Neural cell (in vitro differentiated cells): ENCODE measurements at regions not wholly inside any gene's neighbourhood (a gene's known extent, or its start where the extent isn't known, plus 50 kb on each side); places are given as distances from the start of the nearest gene placed in this dataset.

Experiments
- H2AFZ ChIP-seq: fragments of 200-600, 300-800 bp; sonication (generic), shearing (Covaris generic); 2 replicates; pipeline ENCODE4 v1.6.0; 2014; ENCODE audit warnings: low read depth, mild to moderate bottlenecking, antibody characterized with exemption, low read length, moderate library complexity
- H3F3A ChIP-seq: fragments of 200-600 bp; shearing (Covaris generic); 2 replicates; pipeline ENCODE4 v1.6.1; 2016; ENCODE audit warnings: mild to moderate bottlenecking, moderate library complexity, mixed read lengths, antibody characterized with exemption, low read length; ENCODE audit not compliant: insufficient read depth, poor library complexity, severe bottlenecking
- H3K27ac ChIP-seq: fragments of 200-600, 300-800 bp; sonication (generic), shearing (Covaris generic); 2 replicates; pipeline ENCODE4 v1.5.1; 2014; ENCODE audit warnings: mild to moderate bottlenecking, low read length, moderate library complexity
- H3K27me3 ChIP-seq: fragments of 300-800, 200-600 bp; sonication (generic), shearing (Covaris generic); 2 replicates; pipeline ENCODE4 v1.6.0; 2014; ENCODE audit warnings: mild to moderate bottlenecking, low read depth, low read length, moderate library complexity; ENCODE audit not compliant: insufficient read depth
- H3K36me3 ChIP-seq: fragments of 300-800, 200-600 bp; sonication (generic), shearing (Covaris generic); 2 replicates; pipeline ENCODE4 v1.5.1; 2014; ENCODE audit warnings: mild to moderate bottlenecking, antibody characterized with exemption, low read length, moderate library complexity; ENCODE audit not compliant: insufficient read depth
- H3K4me2 ChIP-seq: fragments of 300-800, 200-600 bp; sonication (generic), shearing (Covaris generic); 2 replicates; pipeline ENCODE4 v1.6.0; 2014; ENCODE audit warnings: mild to moderate bottlenecking, low read length
- H3K4me3 ChIP-seq: fragments of 300-800, 200-600 bp; sonication (generic), shearing (Covaris generic); 2 replicates; pipeline ENCODE4 v1.5.1; 2014; ENCODE audit warnings: mild to moderate bottlenecking, low read length, moderate library complexity
- H3K79me2 ChIP-seq: fragments of 200-600 bp; shearing (Covaris generic); replicated peaks from 2 replicates; pipeline ENCODE4 v1.6.0; 2014; ENCODE audit warnings: mild to moderate bottlenecking, low read length, moderate library complexity; ENCODE audit not compliant: insufficient read depth
- H3K9ac ChIP-seq: fragments of 300-800, 200-600 bp; sonication (generic), shearing (Covaris generic); 2 replicates; pipeline ENCODE4 v1.6.1; 2016; ENCODE audit warnings: mild to moderate bottlenecking, low read length, mixed read lengths
- H3K9me2 ChIP-seq: fragments of 200-600 bp; shearing (Covaris generic); 2 replicates; pipeline ENCODE4 v1.6.1; 2016; ENCODE audit warnings: mild to moderate bottlenecking, low read length, mixed read lengths; ENCODE audit not compliant: insufficient read depth
- H3K9me3 ChIP-seq: fragments of 200-600, 300-800 bp; sonication (generic), shearing (Covaris generic); 2 replicates; pipeline ENCODE4 v1.6.1; 2016; ENCODE audit warnings: mild to moderate bottlenecking, mixed run types, low read length, moderate library complexity, mixed read lengths
- H4K20me1 ChIP-seq: fragments of 200-600 bp; shearing (Covaris generic); 2 replicates; pipeline ENCODE4 v1.6.1; 2016; ENCODE audit warnings: mild to moderate bottlenecking, mixed run types; ENCODE audit not compliant: insufficient read depth
- EP300 ChIP-seq: fragments of 450-650 bp; conservative IDR thresholded peaks from 2 replicates; pipeline ENCODE4 v1.6.1; 2014; ENCODE audit warnings: antibody characterized with exemption, mild to moderate bottlenecking, moderate library complexity; ENCODE audit not compliant: poor library complexity, severe bottlenecking
- EZH2 ChIP-seq: fragments of 200-600, 300-800 bp; shearing (Covaris generic), sonication (generic); IDR thresholded peaks from 2 replicates; pipeline ENCODE4 v1.6.1; 2014; ENCODE audit warnings: antibody characterized with exemption, low read length, borderline replicate concordance, mild to moderate bottlenecking; ENCODE audit not compliant: insufficient read depth, poor library complexity, severe bottlenecking
- MXI1 ChIP-seq: fragments of 450-650 bp; conservative IDR thresholded peaks from 2 replicates; pipeline ENCODE4 v1.6.1; 2014; ENCODE audit warnings: antibody characterized with exemption, mild to moderate bottlenecking; ENCODE audit not compliant: poor library complexity, severe bottlenecking
- POLR2AphosphoS5 ChIP-seq: IDR thresholded peaks from 2 replicates; pipeline ENCODE4 v1.6.1; 2012
- RAD21 ChIP-seq: fragments of 450-650 bp; conservative IDR thresholded peaks from 2 replicates; pipeline ENCODE4 v1.6.1; 2014; ENCODE audit warnings: antibody characterized with exemption, mild to moderate bottlenecking, moderate library complexity
- SMC3 ChIP-seq: fragments of 450-650 bp; conservative IDR thresholded peaks from 2 replicates; pipeline ENCODE4 v1.6.1; 2014; ENCODE audit warnings: antibody characterized with exemption, mild to moderate bottlenecking, moderate library complexity; ENCODE audit not compliant: poor library complexity
- TAF1 ChIP-seq: IDR thresholded peaks from 2 replicates; pipeline ENCODE4 v1.6.1; 2012; ENCODE audit warnings: low read depth
- TF ChIP-seq, protein P1 (sequence below): IDR thresholded peaks from 2 replicates; pipeline ENCODE4 v1.6.1; 2012; ENCODE audit warnings: borderline replicate concordance
- TF ChIP-seq, protein P2 (sequence below): fragments of 450-650 bp; IDR thresholded peaks from 2 replicates; pipeline ENCODE4 v1.5.1; 2014; ENCODE audit warnings: antibody characterized with exemption, mild to moderate bottlenecking, moderate library complexity; ENCODE audit not compliant: poor library complexity, severe bottlenecking

DNA sequence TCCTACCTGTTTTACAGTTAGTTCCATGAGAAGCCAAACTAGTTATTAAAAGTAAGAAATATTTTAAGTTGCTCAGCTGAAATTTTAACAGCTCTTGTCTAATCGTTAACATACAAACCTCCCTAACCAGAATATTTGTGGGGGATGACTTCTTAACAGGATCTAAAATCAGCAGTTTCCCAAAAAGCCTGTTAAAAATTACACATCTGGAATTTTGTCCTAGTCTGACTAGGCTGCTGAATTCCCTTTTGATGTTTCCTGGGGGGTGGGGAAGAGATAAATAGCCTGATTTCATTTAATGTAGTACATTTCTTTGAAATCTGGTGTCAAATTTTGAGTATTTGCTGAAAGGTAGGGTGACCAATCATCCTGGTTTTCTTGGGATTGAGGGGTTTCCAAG lies 78.8 kb upstream of the ARHGAP29 start:
- Histone ChIP-seq H3K9ac (no peak overlapping the region), H3K36me3 (no peaks in the 10 kb centered on the region), H3K9me3 (no peaks in the 10 kb centered on the region), H3F3A (no peaks in the 10 kb centered on the region), H3K9me2 (no peaks in the 10 kb centered on the region), H3K79me2 (no peaks in the 10 kb centered on the region), H4K20me1 (no peaks in the 10 kb centered on the region), H2AFZ (no peak overlapping the region), H3K4me3 (no peak overlapping the region), H3K4me2 (no peak overlapping the region), H3K27ac (no peak overlapping the region), H3K27me3 (no peaks in the 10 kb centered on the region)
- no peak for TF ChIP-seq TAF1
- TF ChIP-seq RAD21: no peak
- no peak for TF ChIP-seq POLR2AphosphoS5
- TF ChIP-seq MXI1: no peak

DNA sequence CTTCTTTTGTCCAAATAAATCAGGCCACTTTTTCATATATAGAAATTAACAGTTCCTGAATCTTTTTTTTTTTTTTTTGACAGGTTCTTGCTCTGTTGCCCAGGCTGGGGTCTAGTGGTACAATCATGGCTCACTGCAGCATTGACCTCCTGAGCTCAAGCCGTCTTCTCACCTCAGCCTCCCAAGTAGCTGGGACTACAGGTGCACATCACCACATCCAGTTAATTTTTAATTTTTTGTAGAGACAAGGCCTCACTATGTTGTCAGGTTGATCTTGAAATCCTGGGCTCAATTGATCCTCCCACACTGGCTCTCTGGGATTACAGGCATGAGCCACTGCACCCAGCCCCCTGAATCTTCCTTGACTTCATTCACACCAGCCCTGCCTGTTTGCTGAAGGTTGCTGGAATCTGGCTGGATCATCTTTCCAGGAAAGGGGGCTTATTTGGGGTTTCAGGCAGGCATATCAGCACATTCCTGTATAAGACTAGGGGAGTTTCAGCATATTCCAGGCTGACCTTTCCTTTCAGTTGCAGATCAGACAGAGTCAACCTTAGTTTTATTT lies 78.2 kb upstream of the ARHGAP29 start:
- Histone ChIP-seq H3F3A (no peaks in the 10 kb centered on the region), H3K27ac (no peak overlapping the region), H3K9ac (no peak overlapping the region), H3K9me2 (no peaks in the 10 kb centered on the region), H3K4me2 (no peak overlapping the region), H3K36me3 (no peaks in the 10 kb centered on the region), H3K27me3 (no peaks in the 10 kb centered on the region), H3K79me2 (no peaks in the 10 kb centered on the region), H4K20me1 (no peaks in the 10 kb centered on the region), H2AFZ (no peak overlapping the region), H3K4me3 (no peak overlapping the region), H3K9me3 (no peaks in the 10 kb centered on the region)
- TF ChIP-seq, protein P1, sequence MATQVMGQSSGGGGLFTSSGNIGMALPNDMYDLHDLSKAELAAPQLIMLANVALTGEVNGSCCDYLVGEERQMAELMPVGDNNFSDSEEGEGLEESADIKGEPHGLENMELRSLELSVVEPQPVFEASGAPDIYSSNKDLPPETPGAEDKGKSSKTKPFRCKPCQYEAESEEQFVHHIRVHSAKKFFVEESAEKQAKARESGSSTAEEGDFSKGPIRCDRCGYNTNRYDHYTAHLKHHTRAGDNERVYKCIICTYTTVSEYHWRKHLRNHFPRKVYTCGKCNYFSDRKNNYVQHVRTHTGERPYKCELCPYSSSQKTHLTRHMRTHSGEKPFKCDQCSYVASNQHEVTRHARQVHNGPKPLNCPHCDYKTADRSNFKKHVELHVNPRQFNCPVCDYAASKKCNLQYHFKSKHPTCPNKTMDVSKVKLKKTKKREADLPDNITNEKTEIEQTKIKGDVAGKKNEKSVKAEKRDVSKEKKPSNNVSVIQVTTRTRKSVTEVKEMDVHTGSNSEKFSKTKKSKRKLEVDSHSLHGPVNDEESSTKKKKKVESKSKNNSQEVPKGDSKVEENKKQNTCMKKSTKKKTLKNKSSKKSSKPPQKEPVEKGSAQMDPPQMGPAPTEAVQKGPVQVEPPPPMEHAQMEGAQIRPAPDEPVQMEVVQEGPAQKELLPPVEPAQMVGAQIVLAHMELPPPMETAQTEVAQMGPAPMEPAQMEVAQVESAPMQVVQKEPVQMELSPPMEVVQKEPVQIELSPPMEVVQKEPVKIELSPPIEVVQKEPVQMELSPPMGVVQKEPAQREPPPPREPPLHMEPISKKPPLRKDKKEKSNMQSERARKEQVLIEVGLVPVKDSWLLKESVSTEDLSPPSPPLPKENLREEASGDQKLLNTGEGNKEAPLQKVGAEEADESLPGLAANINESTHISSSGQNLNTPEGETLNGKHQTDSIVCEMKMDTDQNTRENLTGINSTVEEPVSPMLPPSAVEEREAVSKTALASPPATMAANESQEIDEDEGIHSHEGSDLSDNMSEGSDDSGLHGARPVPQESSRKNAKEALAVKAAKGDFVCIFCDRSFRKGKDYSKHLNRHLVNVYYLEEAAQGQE: no peak
- TF ChIP-seq SMC3 (no peak), EZH2 (no peak), EP300 (no peak), RAD21 (no peak), POLR2AphosphoS5 (no peak)
- TF ChIP-seq, protein P2, sequence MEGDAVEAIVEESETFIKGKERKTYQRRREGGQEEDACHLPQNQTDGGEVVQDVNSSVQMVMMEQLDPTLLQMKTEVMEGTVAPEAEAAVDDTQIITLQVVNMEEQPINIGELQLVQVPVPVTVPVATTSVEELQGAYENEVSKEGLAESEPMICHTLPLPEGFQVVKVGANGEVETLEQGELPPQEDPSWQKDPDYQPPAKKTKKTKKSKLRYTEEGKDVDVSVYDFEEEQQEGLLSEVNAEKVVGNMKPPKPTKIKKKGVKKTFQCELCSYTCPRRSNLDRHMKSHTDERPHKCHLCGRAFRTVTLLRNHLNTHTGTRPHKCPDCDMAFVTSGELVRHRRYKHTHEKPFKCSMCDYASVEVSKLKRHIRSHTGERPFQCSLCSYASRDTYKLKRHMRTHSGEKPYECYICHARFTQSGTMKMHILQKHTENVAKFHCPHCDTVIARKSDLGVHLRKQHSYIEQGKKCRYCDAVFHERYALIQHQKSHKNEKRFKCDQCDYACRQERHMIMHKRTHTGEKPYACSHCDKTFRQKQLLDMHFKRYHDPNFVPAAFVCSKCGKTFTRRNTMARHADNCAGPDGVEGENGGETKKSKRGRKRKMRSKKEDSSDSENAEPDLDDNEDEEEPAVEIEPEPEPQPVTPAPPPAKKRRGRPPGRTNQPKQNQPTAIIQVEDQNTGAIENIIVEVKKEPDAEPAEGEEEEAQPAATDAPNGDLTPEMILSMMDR: no peak
